WTC11 (cell line): ENCODE measurements at regions not wholly inside any gene's neighbourhood (a gene's known extent, or its start where the extent isn't known, plus 50 kb on each side); places are given as distances from the start of the nearest gene placed in this dataset.

ENCODE experiments used
- ATAC-seq: fragments of 200-7000 bp; cut with Tn5 transposase; 2 replicates; pipeline ENCODE4 v1.10.0; 2021; ENCODE audit warnings: mild to moderate bottlenecking, moderate library complexity
- CTCF ChIA-PET: fragments of 300-600 bp; sonication (Branson Sonifier 250); formaldehyde crosslinking; loops from one replicate; lab custom pipeline; 2021; ENCODE audit warnings: antibody characterized with exemption; lab: Charles Lee
- POLR2A ChIA-PET: fragments of 350-600 bp; sonication (Branson Sonifier 250); formaldehyde crosslinking; loops from one replicate; lab custom pipeline; 2021; ENCODE audit warnings: antibody characterized with exemption; lab: Charles Lee
- DNase-seq: peaks from one replicate; pipeline ENCODE4 v3.0.0; 2021; ENCODE audit warnings: low spot score
- H3K27ac Mint-ChIP-seq: 2 replicates; pipeline ENCODE4 v1.8.0; 2021; ENCODE audit warnings: mixed read lengths
- H3K27me3 Mint-ChIP-seq: 2 replicates; pipeline ENCODE4 v1.8.0; 2021; ENCODE audit warnings: low read depth, mild to moderate bottlenecking, moderate library complexity, mixed read lengths
- H3K36me3 Mint-ChIP-seq: 2 replicates; pipeline ENCODE4 v1.8.0; 2021; ENCODE audit warnings: mixed read lengths
- H3K4me1 Mint-ChIP-seq: 2 replicates; pipeline ENCODE4 v1.8.0; 2022; ENCODE audit warnings: mixed read lengths
- H3K4me3 Mint-ChIP-seq: 2 replicates; pipeline ENCODE4 v1.8.0; 2021; ENCODE audit warnings: mild to moderate bottlenecking, moderate library complexity, mixed read lengths
- H3K9me3 Mint-ChIP-seq: 2 replicates; pipeline ENCODE4 v1.8.0; 2021; ENCODE audit warnings: mixed read lengths
- ATF6 ChIP-seq: sonication (generic); formaldehyde crosslinking; IDR thresholded peaks from 2 replicates; pipeline ENCODE4 v1.8.1; 2023; ENCODE audit warnings: mild to moderate bottlenecking, missing genetic modification reagents
- CBFB ChIP-seq: sonication (generic); formaldehyde crosslinking; IDR thresholded peaks from 2 replicates; pipeline ENCODE4 v1.8.1; 2022; ENCODE audit warnings: mild to moderate bottlenecking, low read depth, missing genetic modification reagents
- CTCF ChIP-seq: fragments of 200-600 bp; IDR thresholded peaks from 2 replicates; pipeline ENCODE4 v1.8.0; 2022; ENCODE audit warnings: antibody characterized with exemption
- FOXK1 ChIP-seq: sonication (generic); formaldehyde crosslinking; IDR thresholded peaks from 2 replicates; pipeline ENCODE4 v1.8.0; 2022; ENCODE audit warnings: mild to moderate bottlenecking, moderate library complexity, missing genetic modification reagents
- FOXP4 ChIP-seq: sonication (generic); formaldehyde crosslinking; IDR thresholded peaks from 2 replicates; pipeline ENCODE4 v1.8.0; 2022; ENCODE audit warnings: mild to moderate bottlenecking, missing genetic modification reagents
- GABPB1 ChIP-seq: sonication (generic); formaldehyde crosslinking; IDR thresholded peaks from 2 replicates; pipeline ENCODE4 v1.8.1; 2023; ENCODE audit warnings: mild to moderate bottlenecking, missing genetic modification reagents
- HMGA2 ChIP-seq: fragments of 250-450 bp; sonication (Bioruptor Pico); IDR thresholded peaks from 2 replicates; pipeline ENCODE4 v1.4.0; 2021; ENCODE audit warnings: mild to moderate bottlenecking, moderate library complexity
- JUN ChIP-seq: sonication (generic); formaldehyde crosslinking; IDR thresholded peaks from 2 replicates; pipeline ENCODE4 v1.8.0; 2023; ENCODE audit warnings: mild to moderate bottlenecking, missing genetic modification reagents
- NR3C1 ChIP-seq: sonication (generic); formaldehyde crosslinking; conservative IDR thresholded peaks from 2 replicates; pipeline ENCODE4 v1.8.1; 2023; ENCODE audit warnings: low read depth, mild to moderate bottlenecking, missing genetic modification reagents
- TP53 ChIP-seq: sonication (generic); formaldehyde crosslinking; IDR thresholded peaks from 2 replicates; pipeline ENCODE4 v1.8.1; 2023; ENCODE audit warnings: mild to moderate bottlenecking, missing genetic modification reagents
- USF1 ChIP-seq: sonication (generic); formaldehyde crosslinking; IDR thresholded peaks from 2 replicates; pipeline ENCODE4 v1.8.0; 2022; ENCODE audit warnings: mild to moderate bottlenecking, missing genetic modification reagents
- ZNF121 ChIP-seq: sonication (generic); formaldehyde crosslinking; IDR thresholded peaks from 2 replicates; pipeline ENCODE4 v1.8.0; 2023; ENCODE audit warnings: missing genetic modification reagents
- ZNF232 ChIP-seq: sonication (generic); formaldehyde crosslinking; IDR thresholded peaks from 2 replicates; pipeline ENCODE4 v1.8.0; 2022; ENCODE audit warnings: mild to moderate bottlenecking, missing genetic modification reagents
- ZNF396 ChIP-seq: fragments of 250-450 bp; sonication (Bioruptor Pico); IDR thresholded peaks from 2 replicates; pipeline ENCODE4 v1.8.0; 2021; ENCODE audit warnings: mild to moderate bottlenecking, moderate library complexity, borderline replicate concordance
- ZNF532 ChIP-seq: fragments of 250-450 bp; sonication (Bioruptor Pico); IDR thresholded peaks from 2 replicates; pipeline ENCODE4 v1.9.0; 2021; ENCODE audit warnings: mild to moderate bottlenecking, borderline replicate concordance
- TF ChIP-seq, protein P1 (sequence below): sonication (generic); formaldehyde crosslinking; conservative IDR thresholded peaks from 2 replicates; pipeline ENCODE4 v1.8.1; 2022; ENCODE audit warnings: mild to moderate bottlenecking, missing genetic modification reagents
- TF ChIP-seq, protein P2 (sequence below): fragments of 250-450 bp; sonication (Bioruptor Pico); IDR thresholded peaks from 2 replicates; pipeline ENCODE4 v2.1.2; 2022; ENCODE audit warnings: mild to moderate bottlenecking, moderate library complexity
- TF ChIP-seq, protein P3 (sequence below): sonication (generic); formaldehyde crosslinking; IDR thresholded peaks from 2 replicates; pipeline ENCODE4 v1.8.0; 2023; ENCODE audit warnings: missing genetic modification reagents

DNA sequence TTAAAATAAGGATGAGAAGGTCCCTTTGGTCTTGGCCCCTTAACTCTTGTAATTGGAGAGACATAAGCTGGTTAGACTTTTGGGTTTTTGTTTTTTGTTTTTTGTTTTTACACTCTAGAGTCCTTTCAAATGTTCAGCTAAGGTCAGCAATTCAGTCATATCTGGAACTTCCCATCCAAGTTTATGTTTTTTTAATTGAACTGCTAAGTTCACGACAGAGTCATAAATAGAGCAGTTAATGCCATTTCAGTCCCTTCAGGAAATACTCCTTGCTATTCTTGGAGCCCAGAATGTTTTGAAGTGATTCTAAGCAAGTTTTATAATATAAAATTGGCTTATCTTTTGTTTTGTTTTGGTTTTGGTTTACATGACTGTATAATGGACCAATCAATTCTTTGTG is 329.4 kb upstream of the PABPC4L start:
- ATAC-seq (no peak), DNase-seq (no peak)
- H3K36me3 Mint-ChIP-seq: peaks cover 4% of the 10 kb centered on the region; the same call in 1 of the 2 replicates
- POLR2A ChIA-PET: no interaction called here
- no peak overlapping the region for H3K27ac Mint-ChIP-seq
- no peaks in the 10 kb centered on the region for H3K27me3 Mint-ChIP-seq
- peaks cover 8% of the 10 kb centered on the region; the same call in 1 of the 2 replicates for H3K9me3 Mint-ChIP-seq
- no peak overlapping the region for H3K4me3 Mint-ChIP-seq
- H3K4me1 Mint-ChIP-seq: peaks cover 21% of the 10 kb centered on the region
- CTCF ChIA-PET: no interaction called here
- no peak for TF ChIP-seq GABPB1
- no peak for TF ChIP-seq ZNF121 (CRISPR knock-in tag)
- no peak for TF ChIP-seq FOXK1
- TF ChIP-seq, protein P1, sequence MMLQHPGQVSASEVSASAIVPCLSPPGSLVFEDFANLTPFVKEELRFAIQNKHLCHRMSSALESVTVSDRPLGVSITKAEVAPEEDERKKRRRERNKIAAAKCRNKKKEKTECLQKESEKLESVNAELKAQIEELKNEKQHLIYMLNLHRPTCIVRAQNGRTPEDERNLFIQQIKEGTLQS (CRISPR knock-in tag): no peak
- TF ChIP-seq ATF6: no peak
- no peak for TF ChIP-seq USF1 (CRISPR knock-in tag)
- no peak for TF ChIP-seq FOXP4
- TF ChIP-seq NR3C1 (CRISPR knock-in tag): no peak
- no peak for TF ChIP-seq TP53 (CRISPR knock-in tag)
- no peak for TF ChIP-seq CTCF
- TF ChIP-seq ZNF232 (CRISPR knock-in tag): no peak
- TF ChIP-seq, protein P2, sequence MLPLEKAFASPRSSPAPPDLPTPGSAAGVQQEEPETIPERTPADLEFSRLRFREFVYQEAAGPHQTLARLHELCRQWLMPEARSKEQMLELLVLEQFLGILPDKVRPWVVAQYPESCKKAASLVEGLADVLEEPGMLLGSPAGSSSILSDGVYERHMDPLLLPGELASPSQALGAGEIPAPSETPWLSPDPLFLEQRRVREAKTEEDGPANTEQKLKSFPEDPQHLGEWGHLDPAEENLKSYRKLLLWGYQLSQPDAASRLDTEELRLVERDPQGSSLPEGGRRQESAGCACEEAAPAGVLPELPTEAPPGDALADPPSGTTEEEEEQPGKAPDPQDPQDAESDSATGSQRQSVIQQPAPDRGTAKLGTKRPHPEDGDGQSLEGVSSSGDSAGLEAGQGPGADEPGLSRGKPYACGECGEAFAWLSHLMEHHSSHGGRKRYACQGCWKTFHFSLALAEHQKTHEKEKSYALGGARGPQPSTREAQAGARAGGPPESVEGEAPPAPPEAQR: no peak
- no peak for TF ChIP-seq CBFB
- no peak for TF ChIP-seq JUN (CRISPR knock-in tag)
- no peak for TF ChIP-seq ZNF396 (CRISPR knock-in tag)

- H3K9me3 Mint-ChIP-seq: peaks cover 8% of the 10 kb centered on the region; the same call in 1 of the 2 replicates
- peak; percentile 56 for ATAC-seq
- ChIA-PET CTCF (no interaction called here), POLR2A (no interaction called here)
- peaks cover 21% of the 10 kb centered on the region for H3K4me1 Mint-ChIP-seq
- H3K27ac Mint-ChIP-seq: peak overlapping the region; percentile 28; the same call in 1 of the 2 replicates
- DNase-seq: no peak
- no peak overlapping the region for H3K4me3 Mint-ChIP-seq
- peaks cover 4% of the 10 kb centered on the region; the same call in 1 of the 2 replicates for H3K36me3 Mint-ChIP-seq
- H3K27me3 Mint-ChIP-seq: no peaks in the 10 kb centered on the region
- TF ChIP-seq HMGA2 (CRISPR knock-in tag) (no peak), ZNF532 (CRISPR knock-in tag) (no peak)
- TF ChIP-seq, protein P3, sequence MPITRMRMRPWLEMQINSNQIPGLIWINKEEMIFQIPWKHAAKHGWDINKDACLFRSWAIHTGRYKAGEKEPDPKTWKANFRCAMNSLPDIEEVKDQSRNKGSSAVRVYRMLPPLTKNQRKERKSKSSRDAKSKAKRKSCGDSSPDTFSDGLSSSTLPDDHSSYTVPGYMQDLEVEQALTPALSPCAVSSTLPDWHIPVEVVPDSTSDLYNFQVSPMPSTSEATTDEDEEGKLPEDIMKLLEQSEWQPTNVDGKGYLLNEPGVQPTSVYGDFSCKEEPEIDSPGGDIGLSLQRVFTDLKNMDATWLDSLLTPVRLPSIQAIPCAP: no peak
Measured at GRCh38 chr4:134529629-134530028, 328.0 kb upstream of the PABPC4L start.
